ENCODE measurements at regions not wholly inside any gene's neighbourhood (a gene's known extent, or its start where the extent isn't known, plus 50 kb on each side); places are given as distances from the start of the nearest gene placed in this dataset.
A peak's percentile ranks its signal among the peaks of the same experiment; 100 is the strongest.

DNA sequence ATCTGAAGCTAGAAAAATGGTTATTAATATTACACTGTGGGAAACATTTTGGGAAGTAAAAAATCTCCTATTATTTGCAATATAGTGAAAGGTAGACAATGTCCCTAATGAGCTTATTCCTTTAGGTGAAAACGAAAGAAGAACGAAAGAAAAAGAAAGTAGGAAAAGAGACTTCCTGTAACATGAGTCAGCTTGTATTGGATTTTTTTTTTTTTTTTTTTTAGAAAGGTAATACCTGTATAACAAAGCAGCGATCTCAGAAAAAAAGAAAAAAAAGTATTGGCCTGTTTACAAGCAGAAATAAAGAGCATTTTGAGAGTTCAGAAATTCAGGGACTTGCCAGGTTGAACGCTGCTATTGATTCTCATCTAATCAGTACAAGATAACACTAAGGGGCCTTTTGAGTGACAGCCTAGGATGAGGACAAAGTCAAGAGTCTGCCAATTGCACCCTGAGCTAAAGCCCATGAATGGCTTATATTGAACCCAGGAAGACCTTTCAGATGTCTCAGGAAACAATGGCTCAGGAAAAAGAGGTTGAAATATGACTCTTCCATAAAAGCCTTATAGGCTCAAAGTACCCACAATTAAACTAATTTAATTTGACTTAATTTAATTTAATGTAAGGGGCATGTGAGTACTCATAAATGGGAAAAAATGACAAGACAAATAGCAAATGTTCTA lies 615.6 kb upstream of the CDH2 start:
- no peak for DNase-seq (ENCODE audit: low read depth in 2 of 2)
- Histone ChIP-seq H3K4me1 (ENCODE audit: control insufficient read depth, extremely low read depth, insufficient read depth, low read length) (no peaks in the 10 kb centered on the region), H3K27me3 (ENCODE audit: control insufficient read depth, insufficient read depth, low read length) (no peaks in the 10 kb centered on the region), H3K4me2 (ENCODE audit: extremely low read depth, insufficient read depth, low read length) (no peak overlapping the region), H2AFZ (ENCODE audit: low read length) (no peak overlapping the region), H3K36me3 (ENCODE audit: control insufficient read depth, insufficient read depth, low read length) (no peaks in the 10 kb centered on the region), H3K9ac (ENCODE audit: insufficient read depth, low read length) (no peak overlapping the region), H3K4me3 (replicated peaks in 1 of 4; ENCODE audit: control extremely low read depth in 1 of 4, insufficient read depth in 1 of 4, low read depth in 3 of 4, low read length in 4 of 4) (no peak overlapping the region), H3K27ac (ENCODE audit: insufficient read depth, low read length) (no peak overlapping the region), H3K79me2 (ENCODE audit: control insufficient read depth, insufficient read depth, low read length) (no peaks in the 10 kb centered on the region), H3K9me3 (ENCODE audit: control insufficient read depth, insufficient read depth, low read depth, low read length) (no peaks in the 10 kb centered on the region), H4K20me1 (ENCODE audit: control insufficient read depth, extremely low read depth, insufficient read depth, low read length) (no peaks in the 10 kb centered on the region)
- TF ChIP-seq EZH2 (IDR thresholded peaks at IDR 0.05; ENCODE audit: low read length, missing control alignments), result no peak
- TF ChIP-seq, protein P1, sequence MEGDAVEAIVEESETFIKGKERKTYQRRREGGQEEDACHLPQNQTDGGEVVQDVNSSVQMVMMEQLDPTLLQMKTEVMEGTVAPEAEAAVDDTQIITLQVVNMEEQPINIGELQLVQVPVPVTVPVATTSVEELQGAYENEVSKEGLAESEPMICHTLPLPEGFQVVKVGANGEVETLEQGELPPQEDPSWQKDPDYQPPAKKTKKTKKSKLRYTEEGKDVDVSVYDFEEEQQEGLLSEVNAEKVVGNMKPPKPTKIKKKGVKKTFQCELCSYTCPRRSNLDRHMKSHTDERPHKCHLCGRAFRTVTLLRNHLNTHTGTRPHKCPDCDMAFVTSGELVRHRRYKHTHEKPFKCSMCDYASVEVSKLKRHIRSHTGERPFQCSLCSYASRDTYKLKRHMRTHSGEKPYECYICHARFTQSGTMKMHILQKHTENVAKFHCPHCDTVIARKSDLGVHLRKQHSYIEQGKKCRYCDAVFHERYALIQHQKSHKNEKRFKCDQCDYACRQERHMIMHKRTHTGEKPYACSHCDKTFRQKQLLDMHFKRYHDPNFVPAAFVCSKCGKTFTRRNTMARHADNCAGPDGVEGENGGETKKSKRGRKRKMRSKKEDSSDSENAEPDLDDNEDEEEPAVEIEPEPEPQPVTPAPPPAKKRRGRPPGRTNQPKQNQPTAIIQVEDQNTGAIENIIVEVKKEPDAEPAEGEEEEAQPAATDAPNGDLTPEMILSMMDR (conservative IDR thresholded peaks at IDR 0.05 in 1 of 2, IDR thresholded peaks at IDR 0.05 in 1 of 2; ENCODE audit: low read depth in 1 of 2, low read length in 2 of 2), result no peak

DNA sequence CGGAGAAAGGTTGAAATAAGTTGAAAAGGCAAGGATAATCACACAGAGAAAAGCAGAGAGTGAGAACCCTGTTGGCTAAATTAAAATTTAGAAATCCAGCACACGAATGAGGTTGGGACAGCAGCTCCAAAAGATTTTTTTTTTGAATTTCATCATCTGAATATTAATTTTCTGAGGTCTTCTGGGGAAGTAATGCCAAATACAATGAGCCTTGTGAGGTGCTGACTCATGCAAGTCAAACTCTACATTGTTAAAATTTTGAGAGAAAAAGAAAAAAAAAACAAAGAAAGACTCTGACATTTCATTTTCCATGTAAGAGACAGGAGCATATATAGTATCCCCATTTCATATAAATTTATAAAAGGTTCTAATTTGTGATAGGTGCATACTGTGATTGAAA lies 614.2 kb upstream of the CDH2 start:
- H3K27me3 ChIP-seq (ENCODE audit: control insufficient read depth, insufficient read depth, low read length), result no peaks in the 10 kb centered on the region
- no peak overlapping the region for H3K9ac ChIP-seq (ENCODE audit: insufficient read depth, low read length)
- no peak for TF ChIP-seq EZH2 (IDR thresholded peaks at IDR 0.05; ENCODE audit: low read length, missing control alignments)
- TF ChIP-seq, protein P1 (conservative IDR thresholded peaks at IDR 0.05 in 1 of 2, IDR thresholded peaks at IDR 0.05 in 1 of 2; ENCODE audit: low read depth in 1 of 2, low read length in 2 of 2), result no peak
- H3K4me2 ChIP-seq (ENCODE audit: extremely low read depth, insufficient read depth, low read length), result no peak overlapping the region
- H3K9me3 ChIP-seq (ENCODE audit: control insufficient read depth, insufficient read depth, low read depth, low read length), result no peaks in the 10 kb centered on the region
- H3K4me3 ChIP-seq (replicated peaks in 1 of 4; ENCODE audit: control extremely low read depth in 1 of 4, insufficient read depth in 1 of 4, low read depth in 3 of 4, low read length in 4 of 4), result no peak overlapping the region
- no peaks in the 10 kb centered on the region for H4K20me1 ChIP-seq (ENCODE audit: control insufficient read depth, extremely low read depth, insufficient read depth, low read length)
- no peaks in the 10 kb centered on the region for H3K79me2 ChIP-seq (ENCODE audit: control insufficient read depth, insufficient read depth, low read length)
- DNase-seq (ENCODE audit: low read depth in 2 of 2), result peak in 1 of 2 donors; percentile 39
- no peaks in the 10 kb centered on the region for H3K4me1 ChIP-seq (ENCODE audit: control insufficient read depth, extremely low read depth, insufficient read depth, low read length)
- no peaks in the 10 kb centered on the region for H3K36me3 ChIP-seq (ENCODE audit: control insufficient read depth, insufficient read depth, low read length)
- H3K27ac ChIP-seq (ENCODE audit: insufficient read depth, low read length), result no peak overlapping the region
- no peak overlapping the region for H2AFZ ChIP-seq (ENCODE audit: low read length)

DNA sequence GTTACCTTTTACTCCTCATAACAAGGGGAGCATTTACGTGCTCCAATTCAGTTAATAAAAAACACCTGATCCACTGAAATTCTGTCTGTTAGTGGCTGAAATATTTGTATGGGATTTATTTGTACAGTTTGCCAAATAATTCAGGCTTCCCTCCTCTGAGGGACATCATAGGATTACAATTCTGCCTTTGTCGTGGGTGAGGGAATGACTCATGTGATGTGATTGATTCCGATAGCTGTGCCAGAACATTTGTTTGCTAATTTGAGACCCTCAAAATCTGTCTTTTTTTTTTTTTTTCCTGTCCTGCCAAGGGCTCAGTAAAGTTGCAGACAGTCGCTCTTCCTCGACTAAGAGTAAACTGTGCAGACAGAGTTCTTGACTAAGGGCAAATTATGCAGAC lies 612.6 kb upstream of the CDH2 start:
- H3K4me1 ChIP-seq (ENCODE audit: control insufficient read depth, extremely low read depth, insufficient read depth, low read length), result no peaks in the 10 kb centered on the region
- no peaks in the 10 kb centered on the region for H3K79me2 ChIP-seq (ENCODE audit: control insufficient read depth, insufficient read depth, low read length)
- no peaks in the 10 kb centered on the region for H3K27me3 ChIP-seq (ENCODE audit: control insufficient read depth, insufficient read depth, low read length)
- peak in 1 of 2 donors; percentile 36 for DNase-seq (ENCODE audit: low read depth in 2 of 2)
- H3K9me3 ChIP-seq (ENCODE audit: control insufficient read depth, insufficient read depth, low read depth, low read length), result no peaks in the 10 kb centered on the region
- H3K4me2 ChIP-seq (ENCODE audit: extremely low read depth, insufficient read depth, low read length), result no peak overlapping the region
- no peak overlapping the region for H2AFZ ChIP-seq (ENCODE audit: low read length)
- no peak overlapping the region for H3K9ac ChIP-seq (ENCODE audit: insufficient read depth, low read length)
- no peak overlapping the region for H3K27ac ChIP-seq (ENCODE audit: insufficient read depth, low read length)
- H4K20me1 ChIP-seq (ENCODE audit: control insufficient read depth, extremely low read depth, insufficient read depth, low read length), result no peaks in the 10 kb centered on the region
- no peaks in the 10 kb centered on the region for H3K36me3 ChIP-seq (ENCODE audit: control insufficient read depth, insufficient read depth, low read length)
- no peak for TF ChIP-seq EZH2 (IDR thresholded peaks at IDR 0.05; ENCODE audit: low read length, missing control alignments)
- TF ChIP-seq, protein P1 (conservative IDR thresholded peaks at IDR 0.05 in 1 of 2, IDR thresholded peaks at IDR 0.05 in 1 of 2; ENCODE audit: low read depth in 1 of 2, low read length in 2 of 2), result no peak
- no peak overlapping the region for H3K4me3 ChIP-seq (replicated peaks in 1 of 4; ENCODE audit: control extremely low read depth in 1 of 4, insufficient read depth in 1 of 4, low read depth in 3 of 4, low read length in 4 of 4)

All from fibroblast of lung (primary cell).